ENCODE measurements at regions not wholly inside any gene's neighbourhood (a gene's known extent, or its start where the extent isn't known, plus 50 kb on each side); places are given as distances from the start of the nearest gene placed in this dataset.

- no peak for DNase-seq (ENCODE audit: low spot score)
Observed at GRCh38 chr12:98213556-98213955, 301.8 kb upstream of the TMPO start.

DNA sequence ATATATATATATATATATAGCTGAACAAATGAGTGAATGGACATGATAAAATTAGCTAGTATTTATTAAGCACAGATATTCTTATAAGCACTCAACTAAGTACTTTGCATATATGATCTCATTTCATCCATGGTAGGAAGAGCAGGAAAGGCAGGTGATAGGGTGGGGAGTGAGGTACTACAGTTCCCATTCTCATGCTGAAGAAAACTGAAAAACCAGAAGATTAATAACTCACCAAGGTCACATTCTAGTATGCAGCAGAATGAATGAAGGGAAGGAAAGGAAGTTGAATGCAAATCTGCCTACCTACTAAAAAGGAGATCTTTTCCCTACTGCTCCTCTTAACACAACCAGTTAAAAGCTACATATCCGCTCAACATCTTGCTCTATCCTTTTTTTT, 298.1 kb upstream of the TMPO start:
- DNase-seq (ENCODE audit: low spot score): no peak

DNA sequence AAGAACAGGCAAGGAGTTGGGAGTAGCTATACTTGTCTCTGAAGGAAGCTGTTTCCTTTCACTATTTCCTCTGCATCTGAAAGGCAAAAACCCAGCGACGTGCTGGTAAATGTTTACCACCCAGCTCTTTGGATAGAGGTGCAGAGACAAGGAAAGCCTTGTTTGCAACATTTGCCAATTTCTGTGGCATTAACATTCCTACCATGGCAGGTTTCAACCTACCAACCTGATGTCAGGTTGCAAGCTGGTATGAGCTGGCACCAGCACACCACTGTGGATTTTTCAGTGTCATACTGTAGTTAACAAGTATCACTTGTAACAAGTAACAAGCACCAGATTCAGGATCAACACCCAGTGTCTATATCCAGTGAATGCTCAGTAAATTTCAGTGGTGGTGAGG, 294.8 kb upstream of the TMPO start:
- no peak for DNase-seq (ENCODE audit: low spot score)

DNA sequence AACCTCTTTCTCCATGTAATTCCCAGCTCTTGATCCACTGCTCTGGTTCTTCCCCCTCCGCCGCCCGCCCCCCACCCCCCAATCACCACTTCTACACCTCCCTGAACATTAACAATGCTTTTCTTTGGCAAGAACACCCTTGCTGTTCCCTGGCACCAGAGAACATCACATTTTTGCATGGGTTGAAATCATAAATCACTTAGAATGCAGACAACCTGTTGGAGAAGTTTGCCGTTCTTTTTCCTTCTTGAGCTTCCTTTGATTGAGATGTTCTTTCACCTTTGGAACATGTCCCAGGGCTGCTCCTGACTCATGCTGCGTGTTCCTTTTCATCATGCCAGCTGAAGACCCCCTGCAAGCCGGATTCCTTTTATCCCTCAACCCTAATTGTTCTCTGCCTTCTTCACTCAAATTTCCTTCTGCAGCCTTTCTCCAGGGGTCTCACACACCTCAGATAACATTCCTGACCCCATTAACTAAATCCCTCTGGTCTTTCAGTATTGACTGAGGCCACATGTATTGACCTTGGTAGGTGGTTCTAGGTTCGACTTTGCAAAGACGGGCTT, 294.1 kb upstream of the TMPO start:
- no peak for DNase-seq (ENCODE audit: low spot score)

DNA sequence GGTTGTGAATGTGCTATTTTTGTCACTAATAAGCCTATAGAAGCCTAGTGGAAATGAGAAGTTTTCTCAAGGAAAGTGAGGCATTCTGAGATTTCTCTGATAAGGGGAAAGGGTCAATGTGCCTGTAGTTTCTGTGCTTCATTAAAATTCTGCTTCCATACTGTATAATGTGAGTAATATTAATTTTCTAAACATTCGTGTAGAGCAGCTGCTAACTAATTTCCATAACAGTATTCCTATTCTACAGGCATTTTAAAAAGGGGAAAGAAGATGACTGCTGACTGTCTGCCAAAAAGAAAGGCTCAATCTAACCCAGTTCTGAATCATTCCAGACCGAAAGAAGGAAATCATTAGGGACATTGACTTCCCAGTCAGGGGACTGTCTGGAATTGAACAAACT, 293.3 kb upstream of the TMPO start:
- DNase-seq (ENCODE audit: low spot score): no peak

DNA sequence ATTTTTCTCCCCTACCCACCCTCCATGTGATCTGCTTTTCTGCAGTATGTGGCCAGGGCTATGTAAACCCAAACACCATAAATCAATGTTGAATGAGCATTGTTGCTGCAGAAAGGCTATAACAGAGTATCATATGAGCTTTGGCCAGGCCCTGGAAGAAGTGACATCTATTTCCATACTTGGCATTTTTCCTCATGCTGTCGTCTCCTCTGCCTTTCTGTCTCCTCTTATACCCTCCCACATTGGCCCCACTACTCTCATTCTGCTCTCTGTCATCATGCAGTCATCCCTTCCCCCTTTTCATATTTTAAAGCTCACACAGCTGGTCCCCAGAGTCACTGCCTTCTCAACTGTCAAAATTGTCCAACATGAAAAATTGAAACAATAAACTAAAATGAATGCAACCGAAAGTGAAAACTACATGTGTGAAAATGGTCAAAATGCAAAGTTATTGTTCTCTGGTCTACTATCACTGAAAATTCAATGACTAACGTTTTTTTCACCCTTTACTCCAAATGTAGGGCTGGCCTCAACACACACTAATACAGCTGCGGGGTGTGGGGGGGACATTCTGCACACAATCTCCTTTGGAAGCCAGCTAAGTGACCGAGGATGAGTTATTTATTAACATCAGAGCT, 290.7 kb upstream of the TMPO start:
- no peak for DNase-seq (ENCODE audit: low spot score)

- no peak for DNase-seq (ENCODE audit: low spot score)
Observed at GRCh38 chr12:98227162-98227561, 288.2 kb upstream of the TMPO start.

DNA sequence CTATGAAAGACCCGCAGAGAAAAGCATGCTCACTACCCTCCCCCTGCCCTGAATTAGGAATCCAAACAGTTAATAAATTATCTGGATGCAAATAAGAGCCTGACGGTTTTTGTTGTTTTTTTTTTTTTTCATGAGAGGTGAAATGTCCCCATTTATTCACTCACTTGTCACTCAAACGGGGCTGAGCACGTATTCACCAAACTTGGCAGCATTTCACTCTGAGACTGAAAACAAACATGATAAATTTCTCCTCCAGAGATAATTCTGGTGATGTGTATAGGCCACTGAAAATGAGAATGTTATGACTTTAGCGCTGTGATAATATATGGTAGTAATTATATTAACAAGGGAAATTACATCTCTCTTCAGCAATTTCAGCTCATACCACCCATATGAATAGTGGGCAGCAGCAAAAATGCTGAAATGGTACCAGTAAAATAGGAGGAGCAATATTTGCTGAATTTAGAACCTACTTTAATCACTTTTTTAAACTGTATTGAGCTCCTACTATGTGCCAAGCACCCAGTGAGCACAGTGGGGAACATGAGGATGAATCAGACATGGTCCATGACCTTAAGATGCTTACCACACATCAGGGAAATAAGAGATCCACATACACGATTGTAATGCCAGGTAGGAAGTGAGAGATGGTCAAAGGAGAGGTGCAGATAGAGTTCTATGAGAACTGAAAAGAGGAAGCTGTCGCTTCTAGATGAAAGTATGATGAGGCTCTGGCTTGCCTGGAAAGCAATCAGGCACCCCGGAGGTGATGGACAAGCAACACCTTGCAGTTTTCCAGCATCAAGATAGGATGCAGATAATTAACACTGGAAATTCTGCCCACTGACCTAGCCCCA, 286.5 kb upstream of the TMPO start:
- no peak for DNase-seq (ENCODE audit: low spot score)

- no peak for DNase-seq (ENCODE audit: low spot score)
Observed at GRCh38 chr12:98229540-98229924, 285.9 kb upstream of the TMPO start.

DNA sequence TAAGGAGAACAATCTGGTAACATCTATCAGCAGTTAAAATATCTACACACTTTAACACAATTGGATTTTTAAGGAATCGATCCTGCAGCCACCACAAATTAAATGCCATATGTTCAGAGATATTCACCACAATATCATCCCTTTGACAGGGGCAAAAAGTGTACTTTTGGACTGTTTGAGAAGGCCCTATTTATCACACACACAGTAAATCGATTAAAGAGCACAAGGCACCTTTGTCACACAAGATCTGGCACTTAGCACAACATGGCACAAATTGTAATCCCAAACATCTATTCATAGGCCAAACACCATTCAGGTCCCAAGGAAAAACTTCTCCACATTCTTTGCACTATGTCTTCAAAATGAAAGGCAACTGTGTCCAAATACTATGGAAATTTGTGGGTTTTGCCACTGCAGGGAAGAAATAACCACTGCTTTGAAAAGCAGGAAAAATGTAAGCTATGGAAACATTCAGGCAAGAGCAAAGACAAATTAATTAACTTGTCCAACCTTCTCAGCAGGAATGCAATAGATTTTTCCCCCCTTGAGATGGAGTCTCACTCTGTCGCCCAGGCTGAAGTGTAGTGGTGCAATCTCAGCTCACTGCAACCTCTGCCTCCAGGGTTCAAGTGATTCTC, 282.5 kb upstream of the TMPO start:
- no peak for DNase-seq (ENCODE audit: low spot score)

GRCh38 chr12:98235301-98235700, 280.1 kb upstream of the TMPO start:
- no peak for DNase-seq (ENCODE audit: low spot score)

DNA sequence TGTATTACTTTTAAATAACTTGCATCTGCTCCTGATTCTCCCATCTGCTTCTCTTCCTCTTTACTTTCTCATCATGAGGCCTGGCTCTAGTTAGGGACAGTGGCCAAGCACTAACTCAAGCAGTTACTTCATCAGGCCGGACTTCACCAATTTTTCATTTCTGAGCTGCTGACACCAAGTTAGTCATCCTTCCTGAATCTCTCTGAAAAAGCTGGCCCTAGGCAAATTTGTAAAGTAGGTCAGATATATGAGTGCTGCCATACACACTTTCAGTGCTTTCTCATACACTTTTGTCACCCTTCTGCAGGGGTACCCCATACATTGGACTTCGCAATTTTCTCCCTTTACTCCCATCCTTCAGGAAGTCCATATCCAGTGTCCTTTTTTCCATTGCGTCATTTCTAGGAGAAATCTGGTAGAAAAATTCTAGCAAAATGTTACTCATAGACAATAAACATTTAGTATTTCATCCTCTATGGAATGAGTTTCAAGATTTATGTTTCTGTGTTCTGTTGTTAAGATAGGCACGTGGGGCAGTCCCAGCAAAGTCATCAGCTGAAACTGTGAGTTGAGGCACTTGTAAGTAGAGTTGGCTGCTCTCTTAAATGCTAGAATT, 276.8 kb upstream of the TMPO start:
- no peak for DNase-seq (ENCODE audit: low spot score)

- DNase-seq (ENCODE audit: low spot score): no peak
Observed at GRCh38 chr12:98243190-98243589, 272.2 kb upstream of the TMPO start.

- DNase-seq (ENCODE audit: low spot score): no peak
Observed at GRCh38 chr12:98244136-98244535, 271.3 kb upstream of the TMPO start.

DNA sequence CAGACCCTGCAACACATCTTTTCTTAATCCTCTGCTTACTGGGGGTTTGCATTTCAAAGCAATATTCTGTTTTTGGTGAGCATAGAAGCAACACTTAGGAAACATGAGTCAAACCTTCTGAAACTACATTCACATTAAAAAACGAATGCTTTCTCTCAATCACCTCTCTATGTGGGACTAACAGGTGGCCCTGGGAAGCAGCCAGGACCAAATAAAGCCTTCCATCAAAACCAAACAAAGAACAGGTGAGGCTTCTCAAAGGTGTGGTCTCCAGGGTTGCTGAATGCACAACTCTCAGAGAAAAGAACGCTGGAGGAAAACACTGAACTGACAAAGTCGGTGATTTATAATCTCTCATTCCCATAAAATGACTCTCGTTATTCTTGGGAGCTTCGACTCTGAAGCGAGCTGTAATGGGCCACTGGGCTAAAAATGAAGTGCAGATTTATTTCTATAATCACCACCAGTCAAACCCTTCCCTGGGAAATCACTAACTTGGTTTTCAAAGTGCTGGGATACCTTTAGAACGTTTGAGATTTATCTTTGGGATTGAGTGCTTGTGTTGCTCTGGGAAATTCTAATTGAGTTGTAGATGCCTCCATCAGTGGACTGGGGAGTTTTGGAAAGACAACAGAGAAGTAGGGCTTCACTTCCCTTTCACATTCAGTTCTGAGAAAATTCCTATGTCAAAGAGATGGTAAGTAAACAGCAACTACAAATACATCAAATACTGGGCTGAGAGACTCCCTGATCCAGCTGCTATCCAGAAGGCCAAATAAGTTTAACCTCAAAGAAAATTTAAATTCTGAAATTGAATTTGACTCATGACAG, 262.0 kb upstream of the TMPO start:
- DNase-seq (ENCODE audit: low spot score): no peak

GRCh38 chr12:98256830-98257229, 258.6 kb upstream of the TMPO start:
- DNase-seq (ENCODE audit: low spot score): no peak

- no peak for DNase-seq (ENCODE audit: low spot score)
Observed at GRCh38 chr12:98259693-98260092, 255.7 kb upstream of the TMPO start.

GRCh38 chr12:98260276-98260675, 255.1 kb upstream of the TMPO start:
- DNase-seq (ENCODE audit: low spot score): no peak

DNA sequence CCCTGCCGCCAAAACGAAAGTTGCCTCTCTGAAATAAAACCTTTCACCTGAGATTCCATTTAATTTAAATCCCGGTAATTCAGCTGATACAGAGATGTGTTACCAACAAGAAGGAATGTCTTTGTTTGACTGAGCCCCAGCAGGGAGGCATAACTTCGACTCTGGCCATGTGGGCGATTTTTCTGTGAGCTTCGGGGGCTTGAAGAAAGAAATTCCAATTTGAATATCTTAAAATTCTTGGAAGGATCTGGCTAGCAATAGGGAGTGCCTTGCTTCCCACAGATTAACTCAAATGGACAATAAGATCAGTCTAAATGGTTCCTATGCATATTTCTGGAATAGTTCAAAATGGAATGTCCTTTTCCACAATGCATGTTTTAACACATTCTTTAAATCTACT, 252.5 kb upstream of the TMPO start:
- no peak for DNase-seq (ENCODE audit: low spot score)

- DNase-seq (ENCODE audit: low spot score): no peak
Observed at GRCh38 chr12:98274430-98275130, 240.8 kb upstream of the TMPO start.

DNA sequence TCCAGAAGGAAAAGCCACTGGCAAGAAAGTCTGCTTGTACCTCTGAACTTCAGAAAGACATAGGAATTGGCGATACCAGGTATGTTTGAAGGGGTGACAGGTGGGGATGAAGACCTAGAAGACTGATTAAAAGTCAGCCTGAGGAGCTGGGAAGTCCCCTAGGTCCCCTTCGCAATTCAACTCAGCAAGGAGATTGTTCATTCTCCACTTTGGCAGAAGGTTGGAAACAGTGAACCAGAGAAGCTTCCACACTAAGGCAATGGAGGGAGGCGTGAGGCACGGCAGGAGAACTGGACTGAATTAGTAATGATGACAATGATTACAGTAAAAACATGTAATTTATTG, 240.3 kb upstream of the TMPO start:
- no peak for DNase-seq (ENCODE audit: low spot score)
